GM20000 (cell line): ENCODE measurements at regions not wholly inside any gene's neighbourhood (a gene's known extent, or its start where the extent isn't known, plus 50 kb on each side); places are given as distances from the start of the nearest gene placed in this dataset.

Experiments used
- DNase-seq: peaks from one replicate; pipeline ENCODE4 v3.0.0; 2012; ENCODE audit warnings: low spot score
- TF ChIP-seq, protein P1 (sequence below): IDR thresholded peaks from 2 replicates; pipeline ENCODE4 v1.5.1; 2012; ENCODE audit warnings: mild to moderate bottlenecking, control low read depth; ENCODE audit errors: extremely low read depth, missing control alignments

DNA sequence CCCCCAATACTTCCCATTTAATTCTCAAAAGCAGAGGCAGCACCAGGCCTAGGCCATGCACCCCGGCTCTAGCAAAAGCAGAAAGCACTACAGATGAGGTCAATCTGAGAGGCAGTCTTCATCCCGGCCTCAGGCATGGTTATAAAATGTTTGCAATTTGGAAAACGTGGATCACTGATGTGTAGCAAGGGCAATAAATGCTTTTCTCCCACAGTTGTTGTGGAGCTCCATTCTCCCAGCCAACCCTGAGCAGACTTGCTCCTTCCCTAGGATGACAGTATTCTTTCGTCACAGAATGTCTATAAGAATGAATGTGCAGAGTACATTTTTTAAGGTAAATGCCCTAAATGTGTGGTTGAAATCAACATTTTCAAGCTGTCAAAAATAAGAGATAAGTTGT, 157.3 kb upstream of the DAPK1 start:
- TF ChIP-seq, protein P1, sequence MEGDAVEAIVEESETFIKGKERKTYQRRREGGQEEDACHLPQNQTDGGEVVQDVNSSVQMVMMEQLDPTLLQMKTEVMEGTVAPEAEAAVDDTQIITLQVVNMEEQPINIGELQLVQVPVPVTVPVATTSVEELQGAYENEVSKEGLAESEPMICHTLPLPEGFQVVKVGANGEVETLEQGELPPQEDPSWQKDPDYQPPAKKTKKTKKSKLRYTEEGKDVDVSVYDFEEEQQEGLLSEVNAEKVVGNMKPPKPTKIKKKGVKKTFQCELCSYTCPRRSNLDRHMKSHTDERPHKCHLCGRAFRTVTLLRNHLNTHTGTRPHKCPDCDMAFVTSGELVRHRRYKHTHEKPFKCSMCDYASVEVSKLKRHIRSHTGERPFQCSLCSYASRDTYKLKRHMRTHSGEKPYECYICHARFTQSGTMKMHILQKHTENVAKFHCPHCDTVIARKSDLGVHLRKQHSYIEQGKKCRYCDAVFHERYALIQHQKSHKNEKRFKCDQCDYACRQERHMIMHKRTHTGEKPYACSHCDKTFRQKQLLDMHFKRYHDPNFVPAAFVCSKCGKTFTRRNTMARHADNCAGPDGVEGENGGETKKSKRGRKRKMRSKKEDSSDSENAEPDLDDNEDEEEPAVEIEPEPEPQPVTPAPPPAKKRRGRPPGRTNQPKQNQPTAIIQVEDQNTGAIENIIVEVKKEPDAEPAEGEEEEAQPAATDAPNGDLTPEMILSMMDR = no peak
- no peak for DNase-seq

DNA sequence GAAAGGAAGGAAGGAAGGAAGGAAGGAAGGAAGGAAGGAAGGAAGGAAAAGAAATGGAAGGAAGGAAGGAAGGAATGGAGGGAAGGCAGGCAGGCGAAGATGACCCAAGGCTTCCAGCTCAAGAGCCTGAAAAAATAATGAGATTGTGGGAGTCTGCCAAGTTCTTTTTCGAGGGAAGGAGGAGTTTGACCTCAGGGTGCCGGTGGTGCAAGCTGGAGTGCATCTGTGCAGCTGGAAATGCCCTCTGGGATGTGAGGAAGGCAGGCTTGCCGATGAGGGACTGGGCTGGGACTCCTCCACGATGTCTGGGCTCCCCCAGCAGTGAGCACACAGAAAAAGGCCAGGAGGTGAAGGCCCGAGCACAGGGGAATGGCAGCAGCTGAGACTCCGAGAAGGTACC, 154.9 kb upstream of the DAPK1 start:
- DNase-seq = no peak
- TF ChIP-seq, protein P1 = no peak

DNA sequence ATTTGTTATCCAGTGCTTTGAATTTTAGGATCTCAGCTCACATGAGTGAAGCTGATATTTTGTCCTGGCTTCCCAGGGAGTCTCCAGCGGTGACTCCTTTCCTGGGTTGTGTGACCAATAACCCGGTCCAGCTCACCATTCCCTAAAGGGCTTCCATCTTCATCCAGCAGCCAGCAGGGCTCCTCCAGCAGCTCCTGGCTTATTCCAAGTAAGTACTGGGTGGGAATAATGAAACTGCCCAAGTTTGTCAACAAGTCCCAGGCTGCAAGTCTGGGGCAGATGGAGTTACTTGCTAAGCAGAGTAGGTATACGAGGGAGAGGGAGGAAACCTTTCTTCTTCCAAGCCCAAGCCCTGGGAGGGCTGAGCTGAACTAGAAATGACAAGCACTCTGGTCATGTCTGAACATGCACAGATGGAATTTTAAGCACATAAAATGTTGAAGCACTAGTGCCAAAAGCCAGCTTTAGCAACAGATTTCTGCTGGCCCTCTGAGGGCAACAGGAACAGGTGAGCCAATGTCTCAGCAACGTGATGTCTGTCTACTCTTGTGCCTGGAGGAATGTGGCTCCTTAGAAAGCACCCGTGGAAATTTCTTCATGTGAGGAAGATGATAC, 153.7 kb upstream of the DAPK1 start:
- TF ChIP-seq, protein P1 = no peak
- DNase-seq = no peak

DNA sequence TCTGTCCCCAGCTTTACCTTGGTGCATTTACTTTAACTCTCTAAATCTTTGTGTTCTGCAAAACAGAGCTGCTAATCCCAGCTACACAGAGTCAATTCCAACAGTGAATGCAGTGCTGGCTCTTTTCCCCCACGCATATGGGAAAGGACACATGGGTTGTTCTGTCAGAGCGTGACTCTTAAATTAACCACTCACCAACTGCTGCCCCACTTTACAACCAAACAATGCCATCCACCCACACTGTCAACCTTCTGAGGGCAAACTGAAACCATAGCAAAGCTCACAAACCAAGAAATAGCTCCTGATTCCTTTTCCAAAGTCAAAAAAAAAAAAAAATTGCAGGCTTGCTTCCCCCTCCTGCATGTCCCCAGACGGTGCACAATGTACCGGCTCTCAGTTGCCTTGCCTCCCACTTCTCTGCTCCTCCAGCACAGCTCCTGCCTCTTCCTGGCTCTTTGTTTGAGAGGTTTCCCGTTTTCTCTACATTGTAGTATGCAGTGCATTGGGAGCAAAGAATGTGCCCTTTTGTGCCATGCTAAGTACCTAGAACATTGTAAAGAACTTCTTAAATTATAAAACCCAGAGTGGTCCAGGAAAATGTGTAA, 151.5 kb upstream of the DAPK1 start:
- TF ChIP-seq, protein P1 = no peak
- no peak for DNase-seq

DNA sequence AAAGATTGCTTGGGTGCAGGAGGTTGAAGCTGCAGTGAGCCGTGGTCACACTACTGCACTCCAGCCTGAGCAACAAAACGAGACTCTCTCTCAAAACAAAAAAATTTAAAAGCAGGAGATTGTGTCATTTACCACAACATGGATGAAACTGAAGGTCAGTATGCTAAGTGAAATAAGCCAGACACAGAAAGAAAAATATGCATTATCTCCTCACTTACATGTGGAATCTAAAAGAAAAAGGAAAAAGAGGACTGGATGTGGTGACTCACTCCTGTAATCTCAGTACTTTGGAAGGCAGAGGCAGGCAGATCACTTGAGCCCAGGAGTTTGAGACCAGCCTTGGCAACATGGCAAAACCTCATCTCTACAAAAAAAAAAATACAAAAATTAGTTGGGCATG, 146.8 kb upstream of the DAPK1 start:
- TF ChIP-seq, protein P1 = no peak
- no peak for DNase-seq

DNA sequence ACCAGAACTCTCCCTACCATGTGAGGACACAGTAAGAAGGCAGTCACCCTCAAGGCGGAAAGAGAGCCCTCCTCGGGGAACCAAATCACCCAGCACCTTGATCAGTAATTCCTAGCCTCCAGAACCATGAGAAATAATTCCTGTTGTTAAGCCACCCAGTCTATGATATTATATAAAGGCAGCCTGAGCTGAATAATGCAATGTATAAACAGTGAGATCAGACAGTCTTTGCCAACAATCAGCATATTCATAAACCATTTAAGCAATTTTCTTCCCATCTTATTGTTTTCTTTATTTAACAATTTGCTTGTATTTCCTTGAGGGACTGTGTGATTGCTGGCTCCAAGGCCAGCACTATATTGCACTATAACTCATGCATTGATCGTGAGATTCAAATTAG, 144.4 kb upstream of the DAPK1 start:
- no peak for DNase-seq
- TF ChIP-seq, protein P1 = no peak

DNA sequence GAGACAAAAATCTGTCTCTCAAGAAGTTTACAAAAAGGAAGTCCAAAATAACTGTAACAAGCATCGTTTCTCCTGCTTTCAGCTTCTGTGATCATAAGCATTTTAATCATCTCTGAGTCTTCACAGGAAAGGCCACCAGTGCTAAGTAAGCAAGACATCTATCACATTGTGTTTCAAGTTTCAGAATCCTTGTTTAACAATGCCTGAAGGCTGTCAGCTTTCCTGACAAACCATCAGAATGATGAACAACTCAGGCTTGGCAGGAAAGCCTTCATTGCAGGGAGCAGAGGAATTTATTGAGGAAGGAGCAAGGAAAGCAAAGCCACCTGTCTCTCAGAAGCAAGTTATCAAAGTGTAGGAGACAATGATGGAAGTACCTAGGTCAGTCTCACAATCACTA, 143.5 kb upstream of the DAPK1 start:
- TF ChIP-seq, protein P1 = no peak

More for the DNA sequence above, 143.5 kb upstream of the DAPK1 start:
- DNase-seq = no peak
